Panc1 (cell line): ENCODE measurements at regions not wholly inside any gene's neighbourhood (a gene's known extent, or its start where the extent isn't known, plus 50 kb on each side); places are given as distances from the start of the nearest gene placed in this dataset.

ENCODE experiments used
- ATAC-seq: fragments of 200-7000 bp; cut with Tn5 transposase; 2 replicates; pipeline ENCODE4 v1.9.1; 2020; ENCODE audit warnings: mild to moderate bottlenecking, moderate library complexity
- BruUV-seq: library from RNA; stranded (reverse); fragments of 400-500 nt; replicated peaks from 2 replicates; lab custom pipeline; 2021; lab: Mats Ljungman, UMichigan
- CTCF ChIA-PET: fragments of 300-600 bp; sonication (Branson Sonifier 250); formaldehyde crosslinking; loops from one replicate; lab custom pipeline; 2022; ENCODE audit warnings: antibody characterized with exemption; lab: Charles Lee
- POLR2A ChIA-PET: fragments of 300-600 bp; sonication (Branson Sonifier 250); formaldehyde crosslinking; loops from one replicate; lab custom pipeline; 2022; ENCODE audit warnings: antibody characterized with exemption; lab: Charles Lee
- DNase-seq: peaks from one replicate; pipeline ENCODE4 v3.0.0-alpha.2; 2010; ENCODE audit warnings: low read depth, low spot score
- H3K27ac ChIP-seq: 2 replicates; pipeline ENCODE4 v1.5.1; 2011; ENCODE audit warnings: mild to moderate bottlenecking, low read length, inconsistent platforms
- H3K27me3 ChIP-seq: fragments of 200-500 bp; sonication (Bioruptor generic); 2 replicates; pipeline ENCODE4 v1.6.0; 2014; ENCODE audit warnings: low read length, inconsistent platforms; ENCODE audit not compliant: control insufficient read depth, insufficient read depth
- H3K36me3 ChIP-seq: fragments of 200-500 bp; sonication (Bioruptor generic); 2 replicates; pipeline ENCODE4 v1.5.1; 2014; ENCODE audit warnings: inconsistent platforms, mild to moderate bottlenecking, low read length, moderate library complexity; ENCODE audit not compliant: control insufficient read depth, insufficient read depth
- H3K4me1 ChIP-seq: 2 replicates; pipeline ENCODE4 v1.5.1; 2011; ENCODE audit warnings: inconsistent platforms, mild to moderate bottlenecking, low read length, moderate library complexity; ENCODE audit not compliant: control insufficient read depth, insufficient read depth
- H3K4me3 ChIP-seq, 2 experiments: 2 replicates each; pipeline ENCODE4 v1.5.1; 2011 to 2012; ENCODE audit warnings: low read depth in 2 of 2, low read length in 2 of 2, mild to moderate bottlenecking in 2 of 2, inconsistent platforms in 1 of 2, moderate library complexity in 1 of 2
- H3K9me3 ChIP-seq: fragments of 200-500 bp; sonication (Bioruptor generic); 2 replicates; pipeline ENCODE4 v1.5.1; 2014; ENCODE audit warnings: low read depth, mild to moderate bottlenecking, inconsistent platforms, low read length, moderate library complexity; ENCODE audit not compliant: control insufficient read depth, insufficient read depth
- POLR2AphosphoS5 ChIP-seq: IDR thresholded peaks from 2 replicates; pipeline ENCODE4 v1.6.1; 2012; ENCODE audit warnings: mild to moderate bottlenecking, low read depth, low read length, moderate library complexity
- SIN3A ChIP-seq: IDR thresholded peaks from 2 replicates; pipeline ENCODE4 v1.6.1; 2012; ENCODE audit warnings: low read depth, mild to moderate bottlenecking, low read length, moderate library complexity, borderline replicate concordance; ENCODE audit not compliant: insufficient read depth
- TCF7L2 ChIP-seq: IDR thresholded peaks from 2 replicates; pipeline ENCODE4 v1.6.1; 2011; ENCODE audit warnings: mild to moderate bottlenecking, low read depth, low read length, inconsistent platforms
- in situ Hi-C: cut with HindIII; loops from 2 replicates; pipeline ENCODE4 v1.10.0; 2016; ENCODE audit warnings: low sequenced_read_pairs, low pct_unique_long_range_greater_than_20kb
- intact Hi-C: fragments of 100-400 bp; cut with micrococcal nuclease; formaldehyde crosslinking; loops from one replicate; pipeline ENCODE4 v1.10.0; 2022; ENCODE audit not compliant: unreplicated experiment
- TF ChIP-seq, protein P1 (sequence below): fragments of 450-650 bp; IDR thresholded peaks from 2 replicates; pipeline ENCODE4 v1.5.1; 2017; ENCODE audit warnings: mild to moderate bottlenecking
- TF ChIP-seq, protein P2 (sequence below), 2 experiments: IDR thresholded peaks; 2 replicates each; pipeline ENCODE4 v1.6.1; 2011 to 2012; ENCODE audit warnings: low read depth in 2 of 2, control low read depth in 1 of 2, low read length in 1 of 2, mild to moderate bottlenecking in 1 of 2, moderate library complexity in 1 of 2; ENCODE audit not compliant: insufficient read depth in 1 of 2

DNA sequence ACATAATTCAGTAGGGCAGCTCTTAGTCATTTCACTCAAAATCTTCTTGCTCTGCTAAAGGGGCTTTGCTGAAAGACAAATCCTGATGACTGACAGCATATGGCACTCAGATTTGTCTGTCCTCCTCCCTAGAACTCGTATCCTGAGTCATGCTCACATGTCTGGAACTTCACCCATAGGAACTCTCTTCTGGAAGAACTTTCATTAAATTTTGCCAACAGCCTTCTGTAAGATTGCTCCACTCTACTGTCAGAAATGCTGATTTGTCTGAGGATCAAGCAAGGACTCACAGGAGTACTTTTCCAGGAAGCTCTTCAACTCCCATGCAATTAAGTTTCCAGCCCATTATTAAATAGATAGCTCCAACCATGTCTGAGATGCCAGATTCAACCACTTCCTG lies 59.8 kb upstream of the SNX2 start:
- ChIA-PET CTCF (no interaction called here), POLR2A (no interaction called here)
- no peaks in the 10 kb centered on the region for H3K4me1 ChIP-seq
- no peaks in the 10 kb centered on the region for H3K27me3 ChIP-seq
- no TSS peak for BruUV-seq
- H3K9me3 ChIP-seq: no peaks in the 10 kb centered on the region
- no peak for ATAC-seq
- no peak overlapping the region for H3K27ac ChIP-seq
- H3K4me3 ChIP-seq: no peak overlapping the region
- DNase-seq: no peak
- intact Hi-C loops (no loop called here), in situ Hi-C loops (no loop called here)
- no peaks in the 10 kb centered on the region; the same call in 1 of the 2 replicates for H3K36me3 ChIP-seq
- TF ChIP-seq SIN3A: no peak
- TF ChIP-seq, protein P1, sequence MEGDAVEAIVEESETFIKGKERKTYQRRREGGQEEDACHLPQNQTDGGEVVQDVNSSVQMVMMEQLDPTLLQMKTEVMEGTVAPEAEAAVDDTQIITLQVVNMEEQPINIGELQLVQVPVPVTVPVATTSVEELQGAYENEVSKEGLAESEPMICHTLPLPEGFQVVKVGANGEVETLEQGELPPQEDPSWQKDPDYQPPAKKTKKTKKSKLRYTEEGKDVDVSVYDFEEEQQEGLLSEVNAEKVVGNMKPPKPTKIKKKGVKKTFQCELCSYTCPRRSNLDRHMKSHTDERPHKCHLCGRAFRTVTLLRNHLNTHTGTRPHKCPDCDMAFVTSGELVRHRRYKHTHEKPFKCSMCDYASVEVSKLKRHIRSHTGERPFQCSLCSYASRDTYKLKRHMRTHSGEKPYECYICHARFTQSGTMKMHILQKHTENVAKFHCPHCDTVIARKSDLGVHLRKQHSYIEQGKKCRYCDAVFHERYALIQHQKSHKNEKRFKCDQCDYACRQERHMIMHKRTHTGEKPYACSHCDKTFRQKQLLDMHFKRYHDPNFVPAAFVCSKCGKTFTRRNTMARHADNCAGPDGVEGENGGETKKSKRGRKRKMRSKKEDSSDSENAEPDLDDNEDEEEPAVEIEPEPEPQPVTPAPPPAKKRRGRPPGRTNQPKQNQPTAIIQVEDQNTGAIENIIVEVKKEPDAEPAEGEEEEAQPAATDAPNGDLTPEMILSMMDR: no peak

DNA sequence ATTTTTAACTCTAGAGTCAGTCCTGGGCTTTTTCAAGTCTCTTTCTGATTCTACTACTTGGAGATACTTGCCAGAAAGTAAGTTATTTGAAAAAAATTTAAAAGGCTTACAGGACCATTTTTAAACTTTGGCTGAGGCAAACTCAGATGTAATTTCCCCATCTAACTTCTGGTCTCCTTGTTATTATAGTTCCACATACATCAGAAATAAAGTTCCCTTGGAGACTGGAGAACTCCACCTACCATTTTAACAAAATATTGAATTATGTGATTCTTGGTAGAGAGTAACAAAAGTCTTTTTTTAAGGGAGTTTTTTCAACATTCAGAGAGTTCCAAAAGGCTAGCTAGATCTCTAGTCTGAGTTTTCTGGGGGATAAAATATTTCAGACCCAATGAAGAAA lies 56.3 kb upstream of the SNX2 start:
- Histone ChIP-seq H3K27me3 (no peaks in the 10 kb centered on the region), H3K36me3 (no peaks in the 10 kb centered on the region), H3K4me3 (no peak overlapping the region), H3K4me1 (no peaks in the 10 kb centered on the region), H3K27ac (no peak overlapping the region), H3K9me3 (no peaks in the 10 kb centered on the region)
- intact Hi-C loops (no loop called here), in situ Hi-C loops (no loop called here)
- ChIA-PET POLR2A (no interaction called here), CTCF (no interaction called here)
- TF ChIP-seq SIN3A (no peak), POLR2AphosphoS5 (no peak), TCF7L2 (no peak)
- TF ChIP-seq, protein P2, sequence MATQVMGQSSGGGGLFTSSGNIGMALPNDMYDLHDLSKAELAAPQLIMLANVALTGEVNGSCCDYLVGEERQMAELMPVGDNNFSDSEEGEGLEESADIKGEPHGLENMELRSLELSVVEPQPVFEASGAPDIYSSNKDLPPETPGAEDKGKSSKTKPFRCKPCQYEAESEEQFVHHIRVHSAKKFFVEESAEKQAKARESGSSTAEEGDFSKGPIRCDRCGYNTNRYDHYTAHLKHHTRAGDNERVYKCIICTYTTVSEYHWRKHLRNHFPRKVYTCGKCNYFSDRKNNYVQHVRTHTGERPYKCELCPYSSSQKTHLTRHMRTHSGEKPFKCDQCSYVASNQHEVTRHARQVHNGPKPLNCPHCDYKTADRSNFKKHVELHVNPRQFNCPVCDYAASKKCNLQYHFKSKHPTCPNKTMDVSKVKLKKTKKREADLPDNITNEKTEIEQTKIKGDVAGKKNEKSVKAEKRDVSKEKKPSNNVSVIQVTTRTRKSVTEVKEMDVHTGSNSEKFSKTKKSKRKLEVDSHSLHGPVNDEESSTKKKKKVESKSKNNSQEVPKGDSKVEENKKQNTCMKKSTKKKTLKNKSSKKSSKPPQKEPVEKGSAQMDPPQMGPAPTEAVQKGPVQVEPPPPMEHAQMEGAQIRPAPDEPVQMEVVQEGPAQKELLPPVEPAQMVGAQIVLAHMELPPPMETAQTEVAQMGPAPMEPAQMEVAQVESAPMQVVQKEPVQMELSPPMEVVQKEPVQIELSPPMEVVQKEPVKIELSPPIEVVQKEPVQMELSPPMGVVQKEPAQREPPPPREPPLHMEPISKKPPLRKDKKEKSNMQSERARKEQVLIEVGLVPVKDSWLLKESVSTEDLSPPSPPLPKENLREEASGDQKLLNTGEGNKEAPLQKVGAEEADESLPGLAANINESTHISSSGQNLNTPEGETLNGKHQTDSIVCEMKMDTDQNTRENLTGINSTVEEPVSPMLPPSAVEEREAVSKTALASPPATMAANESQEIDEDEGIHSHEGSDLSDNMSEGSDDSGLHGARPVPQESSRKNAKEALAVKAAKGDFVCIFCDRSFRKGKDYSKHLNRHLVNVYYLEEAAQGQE (IDR thresholded peaks at IDR 0.05; ENCODE audit: insufficient read depth in 1 of 2, low read depth in 2 of 2, low read length in 1 of 2): no peak
- TF ChIP-seq, protein P1: no peak
- no TSS peak for BruUV-seq
- ATAC-seq (no peak), DNase-seq (no peak)
